ENCODE measurements at regions not wholly inside any gene's neighbourhood (a gene's known extent, or its start where the extent isn't known, plus 50 kb on each side); places are given as distances from the start of the nearest gene placed in this dataset.

DNA sequence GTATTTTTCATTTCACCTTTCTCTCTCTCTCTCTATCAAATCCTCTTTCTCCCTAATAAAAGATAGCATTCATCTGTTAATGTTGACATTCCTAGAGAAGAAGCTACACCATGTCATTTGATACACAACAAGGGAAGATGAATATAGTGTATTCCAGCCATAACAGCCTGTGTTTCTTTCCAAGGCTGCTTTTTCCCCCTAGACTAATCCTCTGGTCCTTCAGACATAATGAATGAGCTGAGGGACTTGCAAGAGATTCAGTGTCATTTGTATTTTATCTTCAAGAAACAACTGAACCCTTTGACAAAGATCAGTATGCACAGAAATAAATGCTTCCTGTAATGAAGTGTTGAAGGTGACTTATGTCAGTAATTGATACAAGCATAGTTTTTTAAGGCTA is 284.0 kb upstream of the NXPH2 start:
- no TSS peak for BruUV-seq (replicated peaks)
- Histone ChIP-seq H3K79me2 (ENCODE audit: control insufficient read depth, insufficient read depth, low read length) (no peaks in the 10 kb centered on the region), H3K4me2 (ENCODE audit: insufficient read depth, low read length) (no peak overlapping the region), H3K36me3 (ENCODE audit: control insufficient read depth in 2 of 2, extremely low read depth in 1 of 2, insufficient read depth in 2 of 2, low read length in 2 of 2) (no peaks in the 10 kb centered on the region), H3K9ac (replicated peaks; ENCODE audit: extremely low read depth, insufficient read depth, low read length) (no peak overlapping the region), H3K4me3 (replicated peaks in 1 of 3; ENCODE audit: insufficient read depth in 1 of 3, low read depth in 1 of 3, low read length in 3 of 3) (no peak overlapping the region), H3K27ac (ENCODE audit: insufficient read depth, low read depth, low read length) (no peak overlapping the region), H3K9me3 (replicated peaks; ENCODE audit: control insufficient read depth, insufficient read depth, low read length) (no peaks in the 10 kb centered on the region), H3K27me3 (ENCODE audit: control insufficient read depth in 2 of 2, insufficient read depth in 2 of 2, low read length in 2 of 2) (no peaks in the 10 kb centered on the region), H3K9me1 (replicated peaks; ENCODE audit: control insufficient read depth, extremely low read depth, insufficient read depth, low read length) (no peaks in the 10 kb centered on the region), H2AFZ (ENCODE audit: low read depth, low read length) (no peak overlapping the region), H3K4me1 (ENCODE audit: control insufficient read depth, extremely low read depth, insufficient read depth, low read length) (no peaks in the 10 kb centered on the region), H4K20me1 (replicated peaks; ENCODE audit: control insufficient read depth, extremely low read depth, insufficient read depth, low read length) (no peaks in the 10 kb centered on the region)
- no peak for FAIRE-seq
- no peak for DNase-seq (ENCODE audit: low read depth, low spot score)
- CTCF ChIA-PET = no interaction called here
- POLR2A ChIA-PET = no interaction called here
- intact Hi-C loops (cut with micrococcal nuclease) (no loop called here), dilution Hi-C loops (cut with MboI; ENCODE audit: extremely low pct_ligation_motif_present, low sequenced_read_pairs) (no loop called here)
- TF ChIP-seq POLR2A (IDR thresholded peaks at IDR 0.05; ENCODE audit: low read depth, low read length) (no peak), FOS (IDR thresholded peaks at IDR 0.05; ENCODE audit: borderline replicate concordance, insufficient read depth, low read length) (no peak)
- TF ChIP-seq, protein P1, sequence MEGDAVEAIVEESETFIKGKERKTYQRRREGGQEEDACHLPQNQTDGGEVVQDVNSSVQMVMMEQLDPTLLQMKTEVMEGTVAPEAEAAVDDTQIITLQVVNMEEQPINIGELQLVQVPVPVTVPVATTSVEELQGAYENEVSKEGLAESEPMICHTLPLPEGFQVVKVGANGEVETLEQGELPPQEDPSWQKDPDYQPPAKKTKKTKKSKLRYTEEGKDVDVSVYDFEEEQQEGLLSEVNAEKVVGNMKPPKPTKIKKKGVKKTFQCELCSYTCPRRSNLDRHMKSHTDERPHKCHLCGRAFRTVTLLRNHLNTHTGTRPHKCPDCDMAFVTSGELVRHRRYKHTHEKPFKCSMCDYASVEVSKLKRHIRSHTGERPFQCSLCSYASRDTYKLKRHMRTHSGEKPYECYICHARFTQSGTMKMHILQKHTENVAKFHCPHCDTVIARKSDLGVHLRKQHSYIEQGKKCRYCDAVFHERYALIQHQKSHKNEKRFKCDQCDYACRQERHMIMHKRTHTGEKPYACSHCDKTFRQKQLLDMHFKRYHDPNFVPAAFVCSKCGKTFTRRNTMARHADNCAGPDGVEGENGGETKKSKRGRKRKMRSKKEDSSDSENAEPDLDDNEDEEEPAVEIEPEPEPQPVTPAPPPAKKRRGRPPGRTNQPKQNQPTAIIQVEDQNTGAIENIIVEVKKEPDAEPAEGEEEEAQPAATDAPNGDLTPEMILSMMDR (IDR thresholded peaks at IDR 0.05; ENCODE audit: extremely low read depth in 1 of 2, insufficient read depth in 1 of 2, low read depth in 1 of 2, low read length in 2 of 2) = no peak

DNA sequence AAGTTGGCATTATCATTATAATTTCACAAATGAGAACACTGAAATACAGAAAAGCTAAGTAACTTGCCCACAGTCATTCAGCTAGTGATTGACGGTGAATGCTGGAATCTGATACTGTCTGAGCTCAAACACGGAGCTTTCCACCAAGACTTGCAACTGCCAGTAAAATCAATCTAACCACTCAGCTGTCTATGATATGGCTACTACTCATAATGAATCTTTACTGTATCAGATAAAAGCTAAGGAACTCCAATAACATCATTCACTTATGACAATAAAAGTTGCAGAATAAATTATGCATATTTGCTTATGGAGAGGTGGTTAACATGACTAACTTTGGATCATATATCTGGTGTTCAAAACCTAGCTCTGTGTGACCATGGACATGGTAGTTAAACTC is 279.4 kb upstream of the NXPH2 start:
- H3K9me1 ChIP-seq (replicated peaks; ENCODE audit: control insufficient read depth, extremely low read depth, insufficient read depth, low read length) = no peaks in the 10 kb centered on the region
- peaks cover 2% of the 10 kb centered on the region for H3K9me3 ChIP-seq (replicated peaks; ENCODE audit: control insufficient read depth, insufficient read depth, low read length)
- H3K27me3 ChIP-seq (ENCODE audit: control insufficient read depth in 2 of 2, insufficient read depth in 2 of 2, low read length in 2 of 2) = no peaks in the 10 kb centered on the region
- no peaks in the 10 kb centered on the region for H3K36me3 ChIP-seq (ENCODE audit: control insufficient read depth in 2 of 2, extremely low read depth in 1 of 2, insufficient read depth in 2 of 2, low read length in 2 of 2)
- no TSS peak for BruUV-seq (replicated peaks)
- no peak overlapping the region for H3K4me3 ChIP-seq (replicated peaks in 1 of 3; ENCODE audit: insufficient read depth in 1 of 3, low read depth in 1 of 3, low read length in 3 of 3)
- no peak overlapping the region for H2AFZ ChIP-seq (ENCODE audit: low read depth, low read length)
- H4K20me1 ChIP-seq (replicated peaks; ENCODE audit: control insufficient read depth, extremely low read depth, insufficient read depth, low read length) = no peaks in the 10 kb centered on the region
- no peak overlapping the region for H3K4me2 ChIP-seq (ENCODE audit: insufficient read depth, low read length)
- DNase-seq (ENCODE audit: low read depth, low spot score) = no peak
- no peaks in the 10 kb centered on the region for H3K4me1 ChIP-seq (ENCODE audit: control insufficient read depth, extremely low read depth, insufficient read depth, low read length)
- no peak for TF ChIP-seq JUN (IDR thresholded peaks at IDR 0.05; ENCODE audit: borderline replicate concordance, insufficient read depth, insufficient read length, low read depth)
- no peak for TF ChIP-seq MYC (IDR thresholded peaks at IDR 0.05; ENCODE audit: low read depth, low read length)
- TF ChIP-seq EZH2 (IDR thresholded peaks at IDR 0.05; ENCODE audit: borderline replicate concordance, low read depth, low read length, severe bottlenecking) = no peak
- no peak for TF ChIP-seq GATA2 (IDR thresholded peaks at IDR 0.05; ENCODE audit: insufficient read depth, insufficient read length, low read depth, low read length)
- no peak for TF ChIP-seq FOS (IDR thresholded peaks at IDR 0.05; ENCODE audit: borderline replicate concordance, insufficient read depth, low read length)
- TF ChIP-seq, protein P2, sequence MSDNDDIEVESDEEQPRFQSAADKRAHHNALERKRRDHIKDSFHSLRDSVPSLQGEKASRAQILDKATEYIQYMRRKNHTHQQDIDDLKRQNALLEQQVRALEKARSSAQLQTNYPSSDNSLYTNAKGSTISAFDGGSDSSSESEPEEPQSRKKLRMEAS (IDR thresholded peaks at IDR 0.05; ENCODE audit: insufficient read depth, insufficient read length) = no peak
- TF ChIP-seq, protein P1 (IDR thresholded peaks at IDR 0.05; ENCODE audit: extremely low read depth in 1 of 2, insufficient read depth in 1 of 2, low read depth in 1 of 2, low read length in 2 of 2) = no peak
- TF ChIP-seq POLR2A (IDR thresholded peaks at IDR 0.05; ENCODE audit: low read depth, low read length) = no peak
- TF ChIP-seq POLR2AphosphoS5 (IDR thresholded peaks at IDR 0.05; ENCODE audit: insufficient read depth, low read depth, low read length) = no peak
- intact Hi-C loops (cut with micrococcal nuclease) (no loop called here), dilution Hi-C loops (cut with MboI; ENCODE audit: extremely low pct_ligation_motif_present, low sequenced_read_pairs) (no loop called here)
- H3K9ac ChIP-seq (replicated peaks; ENCODE audit: extremely low read depth, insufficient read depth, low read length) = no peak overlapping the region
- CTCF ChIA-PET = no interaction called here
- H3K79me2 ChIP-seq (ENCODE audit: control insufficient read depth, insufficient read depth, low read length) = no peaks in the 10 kb centered on the region
- H3K27ac ChIP-seq (ENCODE audit: insufficient read depth, low read depth, low read length) = no peak overlapping the region
- no peak for FAIRE-seq
- POLR2A ChIA-PET = no interaction called here
